ENCODE measurements at regions not wholly inside any gene's neighbourhood (a gene's known extent, or its start where the extent isn't known, plus 50 kb on each side); places are given as distances from the start of the nearest gene placed in this dataset.

DNA sequence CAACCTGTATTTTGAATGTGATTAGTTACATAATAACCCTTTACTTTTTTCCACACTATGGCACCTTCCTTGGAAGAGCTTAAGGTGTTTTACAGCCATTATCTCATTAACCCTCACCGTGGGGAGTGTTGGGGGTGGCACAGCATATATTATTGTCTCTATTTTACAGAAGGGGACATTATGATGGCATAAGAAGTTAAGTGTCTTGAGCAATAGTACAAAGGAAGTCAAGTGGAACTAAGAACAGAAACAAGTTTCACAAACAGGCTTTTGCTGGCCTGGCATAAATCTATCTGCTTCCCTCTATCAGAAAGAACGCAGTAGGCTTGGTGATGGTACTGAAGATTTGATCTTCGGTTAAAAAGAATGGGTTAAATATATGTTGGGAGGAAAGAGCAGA lies 169.7 kb upstream of the OTX2 start:
- TF ChIP-seq, protein P1, sequence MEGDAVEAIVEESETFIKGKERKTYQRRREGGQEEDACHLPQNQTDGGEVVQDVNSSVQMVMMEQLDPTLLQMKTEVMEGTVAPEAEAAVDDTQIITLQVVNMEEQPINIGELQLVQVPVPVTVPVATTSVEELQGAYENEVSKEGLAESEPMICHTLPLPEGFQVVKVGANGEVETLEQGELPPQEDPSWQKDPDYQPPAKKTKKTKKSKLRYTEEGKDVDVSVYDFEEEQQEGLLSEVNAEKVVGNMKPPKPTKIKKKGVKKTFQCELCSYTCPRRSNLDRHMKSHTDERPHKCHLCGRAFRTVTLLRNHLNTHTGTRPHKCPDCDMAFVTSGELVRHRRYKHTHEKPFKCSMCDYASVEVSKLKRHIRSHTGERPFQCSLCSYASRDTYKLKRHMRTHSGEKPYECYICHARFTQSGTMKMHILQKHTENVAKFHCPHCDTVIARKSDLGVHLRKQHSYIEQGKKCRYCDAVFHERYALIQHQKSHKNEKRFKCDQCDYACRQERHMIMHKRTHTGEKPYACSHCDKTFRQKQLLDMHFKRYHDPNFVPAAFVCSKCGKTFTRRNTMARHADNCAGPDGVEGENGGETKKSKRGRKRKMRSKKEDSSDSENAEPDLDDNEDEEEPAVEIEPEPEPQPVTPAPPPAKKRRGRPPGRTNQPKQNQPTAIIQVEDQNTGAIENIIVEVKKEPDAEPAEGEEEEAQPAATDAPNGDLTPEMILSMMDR (IDR thresholded peaks at IDR 0.05): no peak
- TF ChIP-seq POLR2A (IDR thresholded peaks at IDR 0.05; ENCODE audit: low read depth) (no peak), POLR2AphosphoS5 (IDR thresholded peaks at IDR 0.05) (no peak), EP300 (IDR thresholded peaks at IDR 0.05) (no peak)
